GM19240 (cell line): ENCODE measurements at regions not wholly inside any gene's neighbourhood (a gene's known extent, or its start where the extent isn't known, plus 50 kb on each side); places are given as distances from the start of the nearest gene placed in this dataset.

ENCODE experiments used
- DNase-seq: peaks from one replicate; pipeline ENCODE4 v3.0.0; 2011; ENCODE audit warnings: low spot score; ENCODE audit not compliant: insufficient read length

GRCh38 chr13:63189712-63190111, 1774.1 kb upstream of the PCDH20 start:
- DNase-seq, result no peak

GRCh38 chr13:63184693-63185092, 1769.0 kb upstream of the PCDH20 start:
- no peak for DNase-seq

- no peak for DNase-seq
Measured at GRCh38 chr13:63175536-63175935, 1759.9 kb upstream of the PCDH20 start.

- no peak for DNase-seq
Measured at GRCh38 chr13:63167699-63168337, 1752.2 kb upstream of the PCDH20 start.

GRCh38 chr13:63166345-63166744, 1750.7 kb upstream of the PCDH20 start:
- DNase-seq, result no peak

- DNase-seq, result no peak
Measured at GRCh38 chr13:63163903-63164302, 1748.3 kb upstream of the PCDH20 start.

- DNase-seq, result no peak
Measured at GRCh38 chr13:63161219-63161618, 1745.6 kb upstream of the PCDH20 start.

GRCh38 chr13:63156816-63157215, 1741.2 kb upstream of the PCDH20 start:
- no peak for DNase-seq

- no peak for DNase-seq
Measured at GRCh38 chr13:63149375-63149774, 1733.7 kb upstream of the PCDH20 start.

- DNase-seq, result no peak
Measured at GRCh38 chr13:63139277-63139676, 1723.6 kb upstream of the PCDH20 start.

GRCh38 chr13:63129995-63130394, 1714.3 kb upstream of the PCDH20 start:
- DNase-seq, result no peak

GRCh38 chr13:63128716-63129115, 1713.1 kb upstream of the PCDH20 start:
- DNase-seq, result no peak

GRCh38 chr13:63124863-63125262, 1709.2 kb upstream of the PCDH20 start:
- DNase-seq, result no peak

GRCh38 chr13:63120883-63121282, 1705.2 kb upstream of the PCDH20 start:
- DNase-seq, result no peak

- no peak for DNase-seq
Measured at GRCh38 chr13:63117710-63118109, 1702.1 kb upstream of the PCDH20 start.

GRCh38 chr13:63112799-63113395, 1697.2 kb upstream of the PCDH20 start:
- no peak for DNase-seq

- DNase-seq, result no peak
Measured at GRCh38 chr13:63110466-63110865, 1694.8 kb upstream of the PCDH20 start.

GRCh38 chr13:63107179-63107943, 1691.7 kb upstream of the PCDH20 start:
- DNase-seq, result no peak

- DNase-seq, result no peak
Measured at GRCh38 chr13:63094717-63095116, 1679.1 kb upstream of the PCDH20 start.

GRCh38 chr13:63093907-63094469, 1678.3 kb upstream of the PCDH20 start:
- no peak for DNase-seq

GRCh38 chr13:63092456-63092855, 1676.8 kb upstream of the PCDH20 start:
- DNase-seq, result no peak

GRCh38 chr13:63090524-63090923, 1674.9 kb upstream of the PCDH20 start:
- no peak for DNase-seq
